ENCODE measurements at regions not wholly inside any gene's neighbourhood (a gene's known extent, or its start where the extent isn't known, plus 50 kb on each side); places are given as distances from the start of the nearest gene placed in this dataset.

DNA sequence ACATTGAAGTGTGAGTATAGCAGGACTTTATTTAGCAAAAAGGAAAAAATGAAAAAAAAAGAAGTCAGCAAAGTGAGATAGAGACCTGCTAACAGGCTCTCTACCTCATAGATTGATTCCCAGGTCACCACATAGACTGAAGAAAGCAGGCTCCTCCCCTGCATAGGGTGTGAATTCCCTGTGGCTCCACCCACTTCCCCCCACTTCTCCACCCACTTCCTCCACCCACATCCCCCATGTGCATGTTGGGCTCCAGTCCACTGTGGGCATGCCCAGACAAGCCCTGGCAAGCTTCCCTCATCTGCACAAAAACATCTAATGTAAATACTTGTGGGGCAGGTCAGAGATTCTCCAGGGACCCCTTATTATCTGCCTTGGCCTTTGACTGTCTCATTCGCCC is 97.8 kb downstream of the TMEM47 start:
- TF ChIP-seq, protein P1, sequence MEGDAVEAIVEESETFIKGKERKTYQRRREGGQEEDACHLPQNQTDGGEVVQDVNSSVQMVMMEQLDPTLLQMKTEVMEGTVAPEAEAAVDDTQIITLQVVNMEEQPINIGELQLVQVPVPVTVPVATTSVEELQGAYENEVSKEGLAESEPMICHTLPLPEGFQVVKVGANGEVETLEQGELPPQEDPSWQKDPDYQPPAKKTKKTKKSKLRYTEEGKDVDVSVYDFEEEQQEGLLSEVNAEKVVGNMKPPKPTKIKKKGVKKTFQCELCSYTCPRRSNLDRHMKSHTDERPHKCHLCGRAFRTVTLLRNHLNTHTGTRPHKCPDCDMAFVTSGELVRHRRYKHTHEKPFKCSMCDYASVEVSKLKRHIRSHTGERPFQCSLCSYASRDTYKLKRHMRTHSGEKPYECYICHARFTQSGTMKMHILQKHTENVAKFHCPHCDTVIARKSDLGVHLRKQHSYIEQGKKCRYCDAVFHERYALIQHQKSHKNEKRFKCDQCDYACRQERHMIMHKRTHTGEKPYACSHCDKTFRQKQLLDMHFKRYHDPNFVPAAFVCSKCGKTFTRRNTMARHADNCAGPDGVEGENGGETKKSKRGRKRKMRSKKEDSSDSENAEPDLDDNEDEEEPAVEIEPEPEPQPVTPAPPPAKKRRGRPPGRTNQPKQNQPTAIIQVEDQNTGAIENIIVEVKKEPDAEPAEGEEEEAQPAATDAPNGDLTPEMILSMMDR (IDR thresholded peaks at IDR 0.05 in 4 of 5, conservative IDR thresholded peaks at IDR 0.05 in 1 of 5), result no peak
- no peak for TF ChIP-seq POLR2A (IDR thresholded peaks at IDR 0.05)

All from gastrocnemius medialis (tissue), 4 donors.